GM21576 (cell line): ENCODE measurements at regions not wholly inside any gene's neighbourhood (a gene's known extent, or its start where the extent isn't known, plus 50 kb on each side); places are given as distances from the start of the nearest gene placed in this dataset.

Source experiments
- ATAC-seq: cut with Tn5 transposase; IDR thresholded peaks from one replicate; pipeline ENCODE4 v1.9.1; 2021; ENCODE audit warnings: mild to moderate bottlenecking, moderate library complexity; ENCODE audit not compliant: unreplicated experiment

DNA sequence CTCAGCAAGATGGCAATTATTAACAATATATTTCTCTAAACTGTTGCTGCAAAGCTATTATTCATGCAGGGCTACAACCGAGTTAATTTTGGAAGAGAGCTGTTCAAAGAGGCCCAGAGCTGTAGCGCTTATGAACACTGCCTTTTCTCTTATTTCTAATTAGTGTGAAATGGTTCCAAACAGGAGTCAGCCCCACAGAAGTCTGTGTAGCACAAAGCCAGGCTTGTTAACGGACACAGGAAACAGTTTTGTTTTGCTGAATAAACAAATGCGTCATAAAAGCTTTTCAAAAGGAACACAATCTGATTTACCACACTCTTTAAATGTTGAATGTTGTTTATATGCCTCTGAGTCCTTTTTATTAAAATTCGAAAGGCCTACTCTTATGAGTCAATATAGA lies 396.5 kb downstream of the ANXA1 start:
- no peak for ATAC-seq

DNA sequence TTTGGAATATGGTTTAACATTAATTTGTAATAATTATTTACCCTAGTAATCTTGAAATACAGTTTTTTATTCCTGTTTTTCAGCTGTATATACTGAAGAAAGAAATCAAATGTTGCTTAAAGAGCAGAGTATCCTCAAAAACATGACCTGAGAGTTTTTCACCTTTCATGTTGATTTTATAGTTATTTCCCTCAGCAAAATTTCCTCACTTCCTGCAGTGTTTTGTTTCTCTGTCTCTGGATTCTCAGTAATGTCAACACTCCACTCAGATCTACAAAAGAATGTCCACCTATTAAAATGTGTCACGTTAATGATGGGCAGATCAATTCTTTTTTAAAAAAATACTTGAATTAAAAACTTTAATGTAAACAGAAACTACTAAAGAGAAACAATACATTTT lies 398.3 kb downstream of the ANXA1 start:
- no peak for ATAC-seq

GRCh38 chr9:73553295-73553694 lies 401.6 kb downstream of the ANXA1 start:
- ATAC-seq = no peak

- no peak for ATAC-seq
These were observed 406.8 kb downstream of the ANXA1 start for GRCh38 chr9:73558471-73558870.

- no peak for ATAC-seq
These were observed 413.4 kb downstream of the ANXA1 start for GRCh38 chr9:73565026-73565425.

DNA sequence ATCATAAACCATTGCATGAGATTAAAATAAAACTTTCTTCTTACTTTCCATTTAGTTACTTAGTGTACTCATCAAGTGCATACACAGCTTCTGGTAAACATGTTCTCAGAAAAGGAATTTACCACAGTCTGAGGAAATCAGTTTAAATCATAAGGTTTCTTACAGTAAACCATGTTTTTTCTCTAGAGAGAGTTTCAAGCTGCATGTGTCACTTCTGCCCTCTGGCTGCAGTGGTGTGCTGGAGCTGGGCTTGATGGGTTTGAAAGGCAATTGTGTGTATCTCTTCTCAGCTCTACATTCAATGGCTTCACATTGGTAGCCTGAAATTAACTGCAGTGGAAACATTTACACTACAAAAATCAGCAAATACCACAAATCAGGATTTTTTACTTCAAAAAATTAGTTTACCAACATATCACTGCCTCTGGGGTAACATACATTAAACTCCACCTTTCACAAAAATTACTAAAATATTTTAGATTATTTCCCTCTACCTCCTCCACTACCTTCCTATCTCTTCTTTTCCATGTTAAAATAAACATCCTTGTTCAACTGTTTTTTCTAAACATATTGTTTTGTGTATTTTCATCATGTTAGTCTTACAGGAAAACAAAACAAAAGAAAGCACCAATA lies 414.3 kb downstream of the ANXA1 start:
- ATAC-seq = no peak

DNA sequence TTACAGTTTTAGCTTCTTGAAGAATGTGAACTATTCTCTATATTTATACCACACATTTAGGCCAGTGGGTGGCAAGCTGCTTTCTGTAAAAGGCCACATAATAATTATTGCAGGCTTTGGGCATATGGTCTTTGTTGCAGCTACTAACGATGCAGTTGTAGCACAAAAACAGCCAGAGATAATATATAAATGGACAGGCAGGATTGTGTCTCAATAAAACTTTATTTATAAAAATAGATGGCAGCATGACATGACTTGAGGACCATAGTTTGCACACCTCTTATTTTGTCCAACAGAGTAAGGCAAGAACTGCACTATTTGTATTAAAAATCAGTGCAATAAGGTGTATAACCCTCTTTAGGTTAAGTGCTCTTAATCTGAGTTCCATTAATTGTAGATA lies 415.0 kb downstream of the ANXA1 start:
- no peak for ATAC-seq

DNA sequence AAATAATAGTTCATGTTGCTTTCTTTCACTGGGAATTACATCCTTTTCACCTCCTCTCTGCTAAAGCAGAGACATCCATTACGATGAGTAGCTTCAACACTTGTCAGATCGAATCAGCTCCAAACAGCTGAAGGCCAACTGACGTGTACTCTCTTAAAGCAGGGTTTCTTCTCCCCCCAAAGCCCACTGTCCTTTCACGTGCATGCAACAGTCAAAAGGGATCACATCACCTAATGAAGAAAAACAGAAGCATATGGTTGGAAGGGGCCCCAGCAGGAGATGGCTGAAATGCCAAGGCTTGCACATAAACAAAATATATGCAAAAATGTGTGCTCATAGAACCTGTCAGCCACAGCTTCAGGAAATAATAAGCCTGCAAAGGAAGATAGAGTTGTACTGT lies 421.6 kb downstream of the ANXA1 start:
- no peak for ATAC-seq

- ATAC-seq = no peak
These were observed 423.7 kb downstream of the ANXA1 start for GRCh38 chr9:73575101-73576060.

DNA sequence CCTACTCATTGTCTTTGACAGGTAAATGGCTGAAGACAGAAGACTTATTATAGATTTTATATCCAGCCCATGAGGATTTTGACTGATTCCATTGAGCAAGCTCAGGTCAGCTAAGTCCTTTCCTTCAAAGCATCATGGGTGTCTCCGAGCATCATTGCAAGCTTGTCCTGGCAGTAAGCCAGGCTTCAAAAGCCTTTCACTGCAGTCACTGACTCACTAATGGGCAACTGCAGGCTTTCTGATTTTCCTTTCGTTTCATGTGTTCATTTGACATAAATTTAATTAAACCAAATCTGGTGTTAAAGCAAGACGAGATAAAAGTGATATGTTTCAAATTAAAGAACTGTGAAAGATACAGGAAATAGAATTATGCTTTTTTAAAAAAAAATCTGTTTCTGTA lies 426.2 kb downstream of the ANXA1 start:
- no peak for ATAC-seq

DNA sequence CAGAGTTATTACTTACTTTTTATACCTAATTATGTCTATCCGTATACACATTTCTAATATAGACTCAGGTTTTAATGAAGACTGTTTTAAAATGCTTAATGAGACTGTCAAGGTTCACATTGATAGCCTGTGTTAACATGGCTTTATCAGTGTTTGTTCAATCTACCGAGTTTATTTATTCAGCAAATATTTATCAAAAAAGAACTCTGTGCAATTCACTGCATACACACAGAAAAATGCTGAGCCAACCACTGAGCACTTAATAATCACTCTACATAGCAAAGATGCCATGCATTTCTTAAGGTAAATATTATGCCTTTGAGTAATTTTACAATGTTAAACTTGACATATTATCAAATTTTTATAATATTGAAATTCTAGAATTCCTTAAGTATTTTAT lies 428.2 kb downstream of the ANXA1 start:
- ATAC-seq = no peak

DNA sequence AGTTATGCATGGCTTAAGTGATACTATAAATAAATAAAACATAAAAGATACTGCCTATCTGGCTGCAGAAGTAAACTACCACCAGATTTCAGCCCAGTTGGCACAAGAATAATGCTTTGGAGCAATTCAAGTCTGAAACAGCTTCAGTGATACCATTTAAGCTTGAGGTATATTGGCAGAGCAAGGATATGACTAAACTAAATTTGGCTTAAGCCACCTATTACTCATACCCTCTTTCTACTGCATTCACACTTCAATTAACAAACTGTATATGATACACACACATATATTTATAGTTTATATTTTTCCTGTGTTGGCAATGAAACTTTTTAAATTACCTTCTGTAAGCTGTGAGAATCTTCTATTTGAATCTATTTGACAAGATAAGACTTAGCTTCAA lies 431.9 kb downstream of the ANXA1 start:
- no peak for ATAC-seq

DNA sequence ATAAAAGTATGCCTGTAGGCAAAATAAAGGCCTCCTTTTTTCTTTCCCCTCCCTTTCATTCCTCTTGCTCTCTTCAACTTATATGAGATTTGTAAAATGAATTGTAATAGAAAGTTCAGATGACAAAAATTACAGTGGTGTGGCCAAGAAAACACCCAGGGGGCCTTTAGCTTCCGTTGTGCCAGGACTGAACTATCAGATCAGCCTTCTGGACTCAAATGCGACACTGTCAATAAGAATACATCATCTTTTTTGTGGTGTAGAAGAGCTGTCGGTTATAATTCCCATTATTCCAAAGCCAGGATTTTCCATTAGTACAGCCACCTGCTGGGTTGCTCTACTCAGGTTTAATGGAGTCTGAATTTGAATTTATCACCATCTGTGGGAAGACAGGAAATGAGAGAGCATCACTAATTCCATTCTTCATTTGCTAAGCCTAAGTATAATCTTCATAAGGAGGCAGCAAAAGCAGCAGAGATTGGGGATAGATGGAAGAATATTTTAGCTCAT lies 443.4 kb downstream of the ANXA1 start:
- no peak for ATAC-seq

GRCh38 chr9:73596321-73596720 lies 444.7 kb downstream of the ANXA1 start:
- ATAC-seq = no peak

DNA sequence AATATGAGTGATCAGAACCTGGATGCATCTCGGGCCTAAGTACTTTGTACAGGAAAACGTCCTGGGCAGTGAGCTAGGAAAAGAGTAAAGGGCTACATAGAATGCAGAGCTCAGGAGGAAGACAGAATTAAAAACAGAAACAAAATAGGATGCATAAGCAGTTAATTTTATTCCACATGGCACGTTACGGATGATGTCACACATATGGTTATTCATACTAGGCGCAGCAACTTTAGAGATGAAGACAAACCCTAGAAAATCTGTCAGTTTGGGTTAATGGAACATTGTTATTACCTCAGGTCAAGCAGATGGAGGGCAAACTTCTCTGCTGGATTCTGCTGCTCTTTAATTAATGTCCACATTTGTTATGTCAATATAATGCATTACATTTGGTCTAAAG lies 445.4 kb downstream of the ANXA1 start:
- no peak for ATAC-seq

DNA sequence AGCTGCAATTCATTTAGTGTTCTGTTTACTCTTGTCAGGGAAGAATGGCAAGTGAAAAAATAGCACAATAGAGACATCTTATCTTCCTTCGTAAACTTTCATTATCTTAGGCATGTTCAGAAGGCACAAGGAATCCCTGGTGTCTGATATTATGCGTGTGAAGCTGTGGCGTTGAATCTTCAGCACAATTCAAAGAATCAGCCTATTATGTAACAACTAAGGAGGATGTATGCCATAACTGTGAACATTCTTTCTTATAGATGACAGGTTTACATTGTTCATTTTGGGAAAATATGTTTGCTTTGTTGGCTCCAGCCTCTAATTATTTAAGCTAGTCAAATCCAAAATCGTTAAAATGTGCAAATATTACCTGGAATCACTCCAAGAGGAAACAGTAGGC lies 446.1 kb downstream of the ANXA1 start:
- no peak for ATAC-seq

GRCh38 chr9:73609381-73609780 lies 457.7 kb downstream of the ANXA1 start:
- ATAC-seq = no peak

DNA sequence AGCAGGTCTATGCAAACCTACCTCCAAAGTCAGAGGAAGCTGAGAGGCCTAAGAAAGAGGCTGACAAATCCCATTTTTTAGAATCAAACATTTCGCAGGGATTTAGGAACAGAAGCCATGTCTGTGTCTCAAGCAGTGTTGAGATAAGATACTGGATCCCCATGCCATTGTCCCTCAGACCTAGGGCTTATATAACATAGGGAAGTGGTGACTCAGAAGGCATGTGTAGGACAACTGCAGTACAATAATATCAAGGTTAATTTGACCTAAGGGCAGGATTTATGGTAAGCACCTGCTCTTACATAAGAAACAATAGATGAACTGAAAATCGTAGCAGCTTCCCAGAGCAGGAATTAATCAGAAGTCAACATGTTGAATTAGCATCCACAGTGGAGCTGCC lies 459.4 kb downstream of the ANXA1 start:
- ATAC-seq = no peak

DNA sequence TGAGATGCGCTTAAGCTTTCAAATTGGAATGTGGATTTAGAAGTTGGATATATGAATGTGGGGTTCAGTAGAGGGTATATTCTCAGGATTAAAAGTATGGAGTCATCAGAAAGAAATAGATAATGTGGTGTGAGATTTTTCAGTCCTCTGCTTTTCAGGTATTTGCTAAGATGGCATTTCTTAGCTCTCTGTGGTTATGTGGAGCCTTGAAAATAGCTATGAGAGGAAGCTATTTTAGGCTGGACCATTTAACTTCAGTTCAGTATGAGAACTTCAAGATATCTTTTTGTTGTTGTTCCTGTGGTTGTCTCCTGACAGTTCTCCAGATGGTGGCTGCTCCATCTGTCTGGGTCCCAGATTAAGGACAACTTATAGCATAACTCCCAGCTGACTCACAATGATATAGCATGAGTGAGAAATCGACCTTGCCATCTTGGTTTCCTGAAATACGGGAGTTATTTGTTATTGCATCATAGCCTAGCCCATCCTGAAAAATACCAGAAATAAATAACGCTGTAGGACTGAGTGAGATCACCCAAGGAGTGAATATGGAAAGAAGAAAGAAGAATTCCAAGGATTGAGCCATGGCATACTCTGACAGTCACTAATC lies 461.5 kb downstream of the ANXA1 start:
- no peak for ATAC-seq

DNA sequence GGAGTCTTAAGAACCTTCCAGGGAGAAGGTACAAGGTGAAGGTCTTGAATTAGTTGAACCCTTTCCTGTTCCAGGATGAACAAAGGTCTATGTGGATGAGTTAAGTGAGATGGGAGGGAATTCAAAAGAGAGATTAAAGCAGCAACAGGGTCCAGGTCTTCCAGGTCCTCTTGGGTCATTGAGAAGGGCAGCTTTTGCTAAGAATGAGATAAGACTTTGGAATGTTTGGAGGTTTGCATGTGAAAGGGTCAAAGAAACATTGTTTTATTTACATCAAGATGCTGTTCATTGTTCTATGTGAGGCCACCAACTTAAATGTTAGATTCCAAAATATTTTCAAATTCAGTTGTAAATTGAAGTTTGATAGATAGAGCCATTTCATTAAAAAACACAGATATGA lies 463.9 kb downstream of the ANXA1 start:
- no peak for ATAC-seq

DNA sequence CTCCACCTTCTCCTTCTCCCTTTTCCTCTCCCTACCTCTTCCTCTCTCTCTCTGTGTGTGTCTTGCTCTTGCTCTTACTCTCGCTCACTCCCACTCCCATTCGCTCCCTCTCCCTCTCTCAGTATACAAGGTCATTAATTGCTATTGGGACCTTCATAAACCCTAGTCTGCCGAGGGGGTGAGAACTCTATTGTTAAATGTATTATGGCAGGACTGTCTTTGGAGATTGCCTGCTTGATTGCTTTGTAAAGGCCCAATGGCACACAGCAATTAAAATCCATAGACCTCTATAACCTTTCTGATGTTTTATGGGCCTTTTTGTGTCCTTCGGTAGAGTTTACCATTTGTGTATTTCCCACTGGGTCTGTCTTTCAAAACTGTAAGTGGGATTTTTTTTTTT lies 465.9 kb downstream of the ANXA1 start:
- no peak for ATAC-seq

- no peak for ATAC-seq
These were observed 489.3 kb downstream of the ANXA1 start for GRCh38 chr9:73640971-73641370.
